ENCODE measurements at regions not wholly inside any gene's neighbourhood (a gene's known extent, or its start where the extent isn't known, plus 50 kb on each side); places are given as distances from the start of the nearest gene placed in this dataset.

DNA sequence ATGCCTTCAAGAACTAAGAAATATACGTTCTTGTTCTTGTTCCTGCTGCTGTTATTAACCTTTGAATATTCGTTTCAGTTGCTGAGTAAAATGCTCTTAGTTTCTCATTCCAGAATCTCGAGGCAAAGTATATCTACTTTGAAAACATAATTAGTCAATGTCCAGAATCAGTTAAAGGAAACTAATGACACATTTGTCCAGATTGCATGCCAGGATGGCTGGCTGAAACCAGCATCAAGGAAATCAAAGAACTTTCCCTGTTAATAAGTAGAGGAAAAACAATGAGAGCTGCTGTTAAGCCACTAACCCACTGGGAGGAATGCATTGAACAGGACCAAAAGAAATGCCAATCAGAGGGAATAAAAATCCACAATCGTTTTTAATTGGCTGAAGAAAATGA lies 196.9 kb downstream of the ALDH8A1 start:
- no peak overlapping the region for H3K4me3 ChIP-seq (replicated peaks; ENCODE audit: insufficient read depth, low read length)
- peaks cover 2% of the 10 kb centered on the region for H3K27me3 ChIP-seq (ENCODE audit: insufficient read depth, poor library complexity, severe bottlenecking)
- no peak for TF ChIP-seq POLR2AphosphoS5 (IDR thresholded peaks at IDR 0.05; ENCODE audit: low read depth)
- TF ChIP-seq GABPA (IDR thresholded peaks at IDR 0.05; ENCODE audit: low read depth), result no peak
- TF ChIP-seq, protein P1, sequence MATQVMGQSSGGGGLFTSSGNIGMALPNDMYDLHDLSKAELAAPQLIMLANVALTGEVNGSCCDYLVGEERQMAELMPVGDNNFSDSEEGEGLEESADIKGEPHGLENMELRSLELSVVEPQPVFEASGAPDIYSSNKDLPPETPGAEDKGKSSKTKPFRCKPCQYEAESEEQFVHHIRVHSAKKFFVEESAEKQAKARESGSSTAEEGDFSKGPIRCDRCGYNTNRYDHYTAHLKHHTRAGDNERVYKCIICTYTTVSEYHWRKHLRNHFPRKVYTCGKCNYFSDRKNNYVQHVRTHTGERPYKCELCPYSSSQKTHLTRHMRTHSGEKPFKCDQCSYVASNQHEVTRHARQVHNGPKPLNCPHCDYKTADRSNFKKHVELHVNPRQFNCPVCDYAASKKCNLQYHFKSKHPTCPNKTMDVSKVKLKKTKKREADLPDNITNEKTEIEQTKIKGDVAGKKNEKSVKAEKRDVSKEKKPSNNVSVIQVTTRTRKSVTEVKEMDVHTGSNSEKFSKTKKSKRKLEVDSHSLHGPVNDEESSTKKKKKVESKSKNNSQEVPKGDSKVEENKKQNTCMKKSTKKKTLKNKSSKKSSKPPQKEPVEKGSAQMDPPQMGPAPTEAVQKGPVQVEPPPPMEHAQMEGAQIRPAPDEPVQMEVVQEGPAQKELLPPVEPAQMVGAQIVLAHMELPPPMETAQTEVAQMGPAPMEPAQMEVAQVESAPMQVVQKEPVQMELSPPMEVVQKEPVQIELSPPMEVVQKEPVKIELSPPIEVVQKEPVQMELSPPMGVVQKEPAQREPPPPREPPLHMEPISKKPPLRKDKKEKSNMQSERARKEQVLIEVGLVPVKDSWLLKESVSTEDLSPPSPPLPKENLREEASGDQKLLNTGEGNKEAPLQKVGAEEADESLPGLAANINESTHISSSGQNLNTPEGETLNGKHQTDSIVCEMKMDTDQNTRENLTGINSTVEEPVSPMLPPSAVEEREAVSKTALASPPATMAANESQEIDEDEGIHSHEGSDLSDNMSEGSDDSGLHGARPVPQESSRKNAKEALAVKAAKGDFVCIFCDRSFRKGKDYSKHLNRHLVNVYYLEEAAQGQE (IDR thresholded peaks at IDR 0.05; ENCODE audit: insufficient replicate concordance, low read depth), result no peak
- no peak for TF ChIP-seq SPI1 (IDR thresholded peaks at IDR 0.05; ENCODE audit: borderline replicate concordance, low read depth)
- TF ChIP-seq, protein P2, sequence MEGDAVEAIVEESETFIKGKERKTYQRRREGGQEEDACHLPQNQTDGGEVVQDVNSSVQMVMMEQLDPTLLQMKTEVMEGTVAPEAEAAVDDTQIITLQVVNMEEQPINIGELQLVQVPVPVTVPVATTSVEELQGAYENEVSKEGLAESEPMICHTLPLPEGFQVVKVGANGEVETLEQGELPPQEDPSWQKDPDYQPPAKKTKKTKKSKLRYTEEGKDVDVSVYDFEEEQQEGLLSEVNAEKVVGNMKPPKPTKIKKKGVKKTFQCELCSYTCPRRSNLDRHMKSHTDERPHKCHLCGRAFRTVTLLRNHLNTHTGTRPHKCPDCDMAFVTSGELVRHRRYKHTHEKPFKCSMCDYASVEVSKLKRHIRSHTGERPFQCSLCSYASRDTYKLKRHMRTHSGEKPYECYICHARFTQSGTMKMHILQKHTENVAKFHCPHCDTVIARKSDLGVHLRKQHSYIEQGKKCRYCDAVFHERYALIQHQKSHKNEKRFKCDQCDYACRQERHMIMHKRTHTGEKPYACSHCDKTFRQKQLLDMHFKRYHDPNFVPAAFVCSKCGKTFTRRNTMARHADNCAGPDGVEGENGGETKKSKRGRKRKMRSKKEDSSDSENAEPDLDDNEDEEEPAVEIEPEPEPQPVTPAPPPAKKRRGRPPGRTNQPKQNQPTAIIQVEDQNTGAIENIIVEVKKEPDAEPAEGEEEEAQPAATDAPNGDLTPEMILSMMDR (IDR thresholded peaks at IDR 0.05; ENCODE audit: insufficient read depth, low read length), result no peak
- no peak for DNase-seq (ENCODE audit: low read depth in 1 of 2, low spot score in 1 of 2)
- no peak overlapping the region for H3K27ac ChIP-seq (replicated peaks)

DNA sequence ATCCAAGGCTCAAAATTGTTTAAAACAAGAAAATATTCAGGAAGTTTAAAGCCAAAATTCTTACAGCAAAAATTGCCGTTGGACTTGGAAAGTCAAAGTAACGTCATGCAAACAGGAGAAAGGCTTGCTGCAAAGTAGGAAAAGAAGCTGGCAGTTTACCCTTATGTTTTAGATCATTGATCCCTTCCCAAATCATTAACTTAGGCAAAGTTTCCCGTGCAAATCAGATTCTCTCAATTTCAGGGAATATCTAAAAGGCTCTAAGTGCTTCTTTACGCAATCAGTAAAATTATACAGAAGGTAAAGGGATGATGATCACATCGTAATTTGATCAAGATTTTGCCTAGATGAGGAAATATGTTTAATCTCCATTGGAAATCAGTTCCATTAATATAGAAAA lies 197.5 kb downstream of the ALDH8A1 start:
- no peak for DNase-seq (ENCODE audit: low read depth in 1 of 2, low spot score in 1 of 2)
- peaks cover 2% of the 10 kb centered on the region for H3K27me3 ChIP-seq (ENCODE audit: insufficient read depth, poor library complexity, severe bottlenecking)
- H3K27ac ChIP-seq (replicated peaks), result no peak overlapping the region
- no peak overlapping the region for H3K4me3 ChIP-seq (replicated peaks; ENCODE audit: insufficient read depth, low read length)
- TF ChIP-seq, protein P2 (IDR thresholded peaks at IDR 0.05; ENCODE audit: insufficient read depth, low read length), result no peak
- no peak for TF ChIP-seq POLR2AphosphoS5 (IDR thresholded peaks at IDR 0.05; ENCODE audit: low read depth)
- TF ChIP-seq GABPA (IDR thresholded peaks at IDR 0.05; ENCODE audit: low read depth), result no peak
- no peak for TF ChIP-seq SPI1 (IDR thresholded peaks at IDR 0.05; ENCODE audit: borderline replicate concordance, low read depth)
- TF ChIP-seq, protein P1 (IDR thresholded peaks at IDR 0.05; ENCODE audit: insufficient replicate concordance, low read depth), result no peak

DNA sequence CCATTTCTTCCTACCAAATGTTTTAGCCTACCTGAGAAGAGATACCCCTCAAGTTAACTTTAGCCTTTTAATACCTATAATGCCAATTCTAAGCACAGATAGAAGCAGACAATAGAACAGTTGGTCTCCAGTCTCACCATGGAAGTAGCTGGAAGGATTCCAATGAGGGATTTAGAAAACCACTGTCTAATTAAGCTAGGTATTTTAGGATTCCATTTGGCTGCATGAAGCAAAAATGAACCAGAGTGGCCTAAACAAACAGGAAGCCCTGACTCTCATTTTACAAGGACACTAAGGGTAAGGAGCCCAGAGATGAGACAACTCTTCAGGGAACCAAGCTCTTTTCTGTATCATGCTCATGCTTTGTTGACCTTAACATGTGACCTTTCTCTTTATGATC lies 199.2 kb downstream of the ALDH8A1 start:
- no peak for DNase-seq (ENCODE audit: low read depth in 1 of 2, low spot score in 1 of 2)
- Histone ChIP-seq H3K27me3 (ENCODE audit: insufficient read depth, poor library complexity, severe bottlenecking) (peaks cover 2% of the 10 kb centered on the region), H3K27ac (replicated peaks) (no peak overlapping the region), H3K4me3 (replicated peaks; ENCODE audit: insufficient read depth, low read length) (no peak overlapping the region)
- TF ChIP-seq, protein P2 (IDR thresholded peaks at IDR 0.05; ENCODE audit: insufficient read depth, low read length), result no peak
- TF ChIP-seq SPI1 (IDR thresholded peaks at IDR 0.05; ENCODE audit: borderline replicate concordance, low read depth) (no peak), GABPA (IDR thresholded peaks at IDR 0.05; ENCODE audit: low read depth) (no peak), POLR2AphosphoS5 (IDR thresholded peaks at IDR 0.05; ENCODE audit: low read depth) (no peak)
- TF ChIP-seq, protein P1 (IDR thresholded peaks at IDR 0.05; ENCODE audit: insufficient replicate concordance, low read depth), result no peak

All from HL-60 (cell line).